DMS153 (cell line): ENCODE measurements at regions not wholly inside any gene's neighbourhood (a gene's known extent, or its start where the extent isn't known, plus 50 kb on each side); places are given as distances from the start of the nearest gene placed in this dataset.
"Not testable (repeated sequence)": the region's sequence is repeated elsewhere in the genome, so short reads cannot be mapped to it uniquely, and the experiment has no call there.

Source experiments
- DNase-seq: peaks from one replicate; lab custom pipeline; 2025; lab: John Stamatoyannopoulos, UW

DNA sequence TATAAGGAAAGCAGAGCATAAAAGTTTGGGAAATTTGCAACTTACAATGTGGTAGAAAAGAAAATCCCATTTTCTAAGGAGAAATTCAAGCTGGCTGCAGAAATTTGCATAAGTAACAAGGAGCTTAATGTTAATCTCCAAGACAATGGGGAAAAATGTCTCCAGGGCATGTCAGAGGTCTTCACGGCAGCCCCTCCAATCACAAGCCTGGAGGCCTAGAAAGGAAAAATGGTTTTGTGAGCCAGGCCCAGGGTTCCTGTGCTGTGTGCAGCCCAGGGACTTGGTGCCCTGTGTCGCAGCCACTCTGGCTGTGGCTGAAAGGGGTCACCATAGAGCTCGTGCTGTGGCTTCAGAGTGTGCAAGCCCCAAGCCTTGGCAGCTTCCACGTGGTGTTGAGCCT, 403.3 kb upstream of the NOX3 start:
- not testable (repeated sequence) for DNase-seq

DNA sequence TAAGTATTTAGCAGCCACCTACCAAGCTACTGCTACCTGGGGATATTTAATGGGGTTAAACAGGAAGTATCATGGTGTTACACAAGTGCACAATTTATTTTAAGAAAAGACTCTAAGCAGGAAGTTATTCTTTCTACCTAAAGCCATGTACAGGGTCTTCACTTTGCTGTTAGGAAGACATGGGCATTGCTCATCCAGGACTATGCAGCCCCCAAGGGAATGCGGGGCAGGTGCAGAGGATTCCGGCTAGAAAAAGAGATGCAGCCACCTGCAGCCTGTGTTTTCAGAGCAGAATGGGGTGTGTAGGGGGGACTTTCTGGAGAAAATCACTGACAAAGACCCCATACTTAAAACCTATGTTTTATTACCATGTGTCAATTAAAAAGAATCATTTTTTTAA, 399.1 kb upstream of the NOX3 start:
- no peak for DNase-seq

DNA sequence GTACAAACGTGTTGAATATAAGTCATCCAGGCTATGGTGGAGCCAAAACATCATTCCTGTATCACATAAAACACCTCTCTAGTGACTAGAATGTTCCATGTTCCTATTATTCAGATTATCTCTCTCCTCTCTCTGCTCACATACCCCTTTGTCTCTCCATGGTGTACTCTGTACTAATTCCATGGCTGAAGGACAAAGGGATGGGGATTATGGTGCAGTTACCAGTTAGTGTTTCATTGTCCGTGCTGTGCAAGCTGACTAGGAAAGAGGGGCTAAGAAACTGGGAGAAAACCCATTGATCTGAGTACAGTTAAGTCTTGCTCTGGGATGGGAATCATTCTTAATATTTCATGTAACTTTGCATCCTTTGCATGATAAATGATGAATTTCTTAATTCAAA, 397.4 kb upstream of the NOX3 start:
- DNase-seq = no peak

DNA sequence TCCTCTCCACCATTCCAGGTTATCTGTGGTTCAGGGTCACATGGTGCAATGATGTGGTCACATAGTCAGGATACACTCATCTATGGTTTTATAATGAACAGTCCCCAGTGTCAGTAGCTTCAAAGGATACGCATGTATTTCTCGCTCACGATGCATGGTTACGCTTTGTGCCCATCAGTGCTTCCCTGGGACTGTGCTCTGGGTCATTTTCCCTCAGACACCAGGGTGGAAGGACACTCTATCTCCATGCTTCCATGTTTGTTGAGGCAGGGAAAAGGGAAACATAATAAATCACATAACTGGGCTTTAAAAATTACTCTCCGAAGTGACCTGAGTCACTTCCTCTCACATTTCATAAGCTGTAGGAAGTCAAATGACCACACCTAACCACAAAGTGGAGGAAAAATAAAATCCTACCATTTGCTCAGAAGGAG, 394.8 kb upstream of the NOX3 start:
- DNase-seq = no peak

DNA sequence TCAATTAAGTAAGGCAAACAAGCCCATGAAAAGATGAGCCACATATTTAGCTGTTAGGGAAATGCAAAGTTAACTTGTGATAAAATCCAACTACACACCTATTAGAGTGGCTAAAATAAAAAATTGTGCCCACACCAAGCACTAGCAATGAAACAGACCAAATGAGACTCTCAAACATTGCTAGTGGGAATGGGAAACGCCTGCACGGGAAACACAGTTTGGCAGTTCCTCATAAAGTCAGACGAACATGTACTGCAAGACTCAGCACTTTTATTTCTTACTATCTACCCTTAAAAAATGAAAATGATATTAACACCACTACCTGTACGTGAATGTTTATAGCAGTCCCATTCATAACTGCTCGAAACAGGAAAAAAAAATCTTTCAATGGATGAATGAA, 392.1 kb upstream of the NOX3 start:
- no peak for DNase-seq

DNA sequence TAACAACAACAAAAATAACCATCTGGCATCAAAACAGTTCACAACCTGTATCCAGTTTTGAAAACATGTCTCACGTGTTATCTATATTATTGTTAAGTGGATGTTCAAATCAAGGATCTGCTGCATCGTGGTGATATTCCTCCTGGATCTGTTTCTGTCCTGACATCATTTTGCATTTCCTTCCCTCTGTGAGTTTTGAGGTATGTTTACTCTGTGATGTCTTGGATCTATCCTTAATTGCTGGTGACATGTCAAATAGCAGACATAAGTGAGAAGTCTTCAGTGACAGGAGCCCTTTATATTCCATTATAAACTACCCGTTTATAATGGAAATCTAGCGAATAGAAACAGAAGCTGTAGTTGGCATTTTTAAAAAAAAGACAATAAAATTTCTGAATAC, 381.8 kb upstream of the NOX3 start:
- DNase-seq = no peak

DNA sequence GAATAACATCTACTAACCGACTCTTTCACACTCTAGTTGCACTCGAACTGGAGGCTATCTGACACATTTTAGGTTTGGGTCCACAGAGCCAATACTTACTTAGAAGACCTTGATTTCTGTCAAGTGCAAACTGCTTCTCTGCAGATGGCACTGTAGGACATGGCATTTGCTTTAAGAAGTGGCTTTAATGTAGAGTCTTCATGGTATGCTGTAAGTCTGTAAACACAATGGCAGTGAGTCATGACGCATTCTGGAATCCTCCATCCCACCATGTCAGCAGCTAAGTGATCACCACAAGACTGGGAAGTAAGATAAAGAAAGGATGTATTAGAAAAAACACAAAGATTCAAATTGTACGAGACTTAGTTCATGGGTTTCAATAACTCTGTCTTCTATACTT, 377.0 kb upstream of the NOX3 start:
- DNase-seq = no peak

DNA sequence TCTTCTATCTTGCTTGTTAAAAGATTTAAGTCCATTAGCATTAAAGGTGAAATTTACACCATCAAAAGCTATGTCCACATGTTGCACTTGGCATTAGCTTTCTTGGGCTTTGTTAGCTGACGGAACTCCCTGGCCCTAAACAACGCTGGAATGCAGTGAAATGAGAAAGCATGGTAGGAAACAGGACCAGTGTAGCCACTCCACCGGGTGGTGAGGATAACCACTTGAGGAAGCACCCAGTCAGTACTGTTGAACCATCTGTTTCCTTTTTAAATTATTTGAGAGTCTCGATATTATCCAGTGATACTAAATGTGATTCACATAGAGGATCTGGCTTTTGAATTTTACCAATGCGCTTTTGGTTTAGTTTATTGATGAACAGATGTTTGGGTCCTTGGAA, 374.9 kb upstream of the NOX3 start:
- DNase-seq = no peak

DNA sequence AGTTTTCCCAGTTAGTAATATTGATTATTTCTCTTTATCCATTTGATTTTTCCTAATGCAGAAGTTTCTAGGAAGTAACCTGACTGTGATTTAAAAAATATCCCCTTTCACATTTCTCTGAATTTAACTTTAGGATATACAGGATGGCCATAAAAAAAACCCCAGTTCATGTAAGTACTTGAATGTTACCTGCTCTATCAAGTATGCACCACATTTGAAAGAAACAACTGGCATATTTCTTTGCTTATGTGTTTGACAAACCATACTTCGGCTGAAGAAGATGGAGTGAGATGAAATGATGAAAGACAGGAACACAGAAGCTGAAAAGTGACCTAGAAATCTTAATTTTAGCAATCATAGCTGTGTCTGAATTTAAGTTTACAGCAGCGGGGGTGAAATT, 374.0 kb upstream of the NOX3 start:
- DNase-seq = no peak

DNA sequence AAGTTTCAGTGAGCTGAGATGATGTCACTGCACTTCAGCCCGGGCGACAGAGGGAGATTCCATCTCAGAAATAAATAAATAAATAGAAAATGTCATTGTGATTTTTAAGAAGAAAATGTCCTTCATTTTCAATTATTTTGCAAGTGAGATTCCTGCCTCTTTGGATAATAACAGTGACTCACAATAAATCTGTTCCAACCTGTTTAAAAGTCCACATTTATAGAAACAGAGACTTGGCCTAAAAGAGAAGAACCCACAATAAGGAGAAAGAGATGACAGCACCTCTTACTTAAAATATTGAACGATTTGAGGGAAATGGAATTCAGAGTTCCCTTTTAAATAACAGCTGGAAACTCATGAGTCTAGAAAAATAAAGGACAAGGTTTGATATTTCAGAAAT, 373.4 kb upstream of the NOX3 start:
- no peak for DNase-seq

DNA sequence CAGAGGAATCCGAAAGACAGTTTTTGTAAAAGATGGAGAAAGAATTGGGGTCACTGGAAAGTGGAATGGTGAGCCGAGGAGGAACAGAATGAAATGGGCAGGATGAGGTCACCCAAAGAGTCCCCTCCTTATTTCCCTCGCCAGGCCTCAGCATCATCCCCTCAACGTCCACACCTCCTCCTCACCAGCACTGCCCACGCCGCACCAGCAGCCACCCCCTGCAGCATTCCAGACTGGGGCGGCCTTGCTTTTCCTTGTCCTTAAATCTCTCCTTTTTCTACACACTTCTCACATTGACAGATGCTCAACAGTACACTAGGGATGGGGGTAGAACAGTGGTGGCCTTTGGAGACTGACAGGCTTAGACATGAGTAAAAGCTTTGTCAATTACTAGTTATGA, 363.1 kb upstream of the NOX3 start:
- no peak for DNase-seq

DNA sequence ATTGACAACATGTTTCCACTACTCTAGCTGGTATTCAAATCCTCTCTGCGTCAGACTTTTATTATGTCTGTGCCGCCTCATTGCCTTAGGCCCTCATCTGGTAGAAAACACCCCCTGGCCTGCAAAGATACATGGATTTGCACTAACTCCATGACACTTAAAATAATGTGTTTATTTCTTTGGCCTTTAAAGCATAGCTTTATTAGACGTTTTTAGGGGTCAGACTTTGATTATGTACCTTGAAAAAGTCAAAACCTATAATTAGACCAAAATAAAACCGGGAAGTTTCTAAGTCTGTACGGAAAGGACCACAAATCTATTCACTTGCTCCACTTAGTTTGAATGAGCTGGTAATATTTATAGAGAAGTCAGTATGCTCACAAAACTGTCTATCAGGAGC, 357.9 kb upstream of the NOX3 start:
- no peak for DNase-seq

DNA sequence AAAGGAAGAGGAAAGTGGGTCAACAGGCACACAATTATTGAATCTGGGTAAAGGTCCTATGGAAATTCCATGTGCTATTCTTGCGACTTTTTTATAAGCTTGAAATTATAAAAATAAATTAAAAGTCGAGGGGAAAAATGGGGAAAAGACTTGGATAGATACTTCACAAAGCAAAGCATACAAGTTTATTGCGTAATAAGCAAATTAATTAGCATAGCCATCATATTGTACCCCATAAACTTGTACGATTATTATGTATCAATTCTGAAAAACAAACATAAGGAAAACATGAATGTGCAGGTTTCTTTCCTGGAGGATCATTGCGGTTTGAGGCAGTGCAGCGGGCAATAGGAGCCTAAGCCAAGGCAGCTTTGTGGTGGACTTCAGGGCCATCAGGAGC, 351.6 kb upstream of the NOX3 start:
- DNase-seq = no peak

DNA sequence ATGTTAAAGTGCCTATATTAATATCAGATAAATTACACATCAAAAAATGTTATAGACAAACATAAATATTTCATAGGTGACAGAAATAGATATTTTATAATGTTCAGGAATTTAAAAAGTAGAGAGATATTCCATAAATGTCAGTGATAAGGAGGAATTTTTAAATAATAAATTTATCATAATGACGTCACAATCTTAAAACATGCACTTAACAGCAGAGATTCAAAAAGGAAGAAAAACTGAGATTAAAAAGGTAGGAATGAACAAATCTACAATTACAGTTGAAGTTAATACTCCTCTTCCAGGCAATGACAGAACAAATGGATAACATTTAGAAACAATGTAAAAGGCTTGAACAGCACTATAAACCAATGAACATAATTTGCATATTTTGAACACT, 345.4 kb upstream of the NOX3 start:
- DNase-seq = no peak

DNA sequence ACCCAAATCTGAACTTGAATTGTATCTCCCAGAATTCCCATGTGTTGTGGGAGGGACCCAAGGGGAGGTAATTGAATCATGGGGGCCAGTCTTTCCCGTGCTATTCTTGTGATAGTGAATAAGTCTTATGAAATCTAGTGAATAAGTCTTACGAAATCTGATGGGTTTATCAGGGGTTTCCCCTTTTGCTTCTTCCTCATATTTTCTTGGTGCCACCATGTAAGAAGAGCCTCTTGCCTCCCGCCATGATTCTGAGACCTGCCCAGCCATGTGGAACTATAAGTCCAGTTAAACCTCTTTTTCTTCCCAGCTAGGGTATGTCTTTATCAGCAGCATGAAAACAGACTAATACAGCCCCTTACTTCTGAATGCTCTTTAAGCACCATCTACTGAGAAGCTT, 343.2 kb upstream of the NOX3 start:
- not testable (repeated sequence) for DNase-seq

DNA sequence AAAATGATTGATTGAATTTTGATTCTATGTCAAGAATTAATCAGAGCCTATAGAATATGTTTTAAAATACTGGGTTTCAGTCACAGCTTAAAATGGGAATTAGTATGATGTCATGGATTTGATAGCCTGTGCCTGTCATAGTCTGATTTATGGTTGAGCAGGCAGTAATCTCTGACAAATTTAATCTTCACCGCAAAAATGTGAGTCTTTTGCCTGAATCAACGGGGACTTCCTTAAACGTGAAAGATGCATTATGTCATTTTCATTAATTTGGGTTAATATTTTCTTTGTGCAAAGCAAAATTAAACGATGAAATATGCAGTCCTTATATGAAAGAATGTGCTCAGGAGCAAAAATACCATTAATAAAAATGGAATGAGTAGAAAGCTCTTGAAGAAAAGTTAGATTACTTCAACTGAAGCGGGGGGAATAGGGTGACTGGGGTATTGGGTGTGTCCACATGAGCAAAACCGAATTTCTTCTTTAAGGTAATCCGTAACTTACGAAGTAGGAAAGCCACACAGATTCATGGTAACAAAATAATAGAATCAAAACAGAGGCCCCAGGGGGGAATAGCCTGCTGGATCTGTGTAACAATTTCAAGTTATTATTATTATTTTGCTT, 339.6 kb upstream of the NOX3 start:
- DNase-seq = no peak

DNA sequence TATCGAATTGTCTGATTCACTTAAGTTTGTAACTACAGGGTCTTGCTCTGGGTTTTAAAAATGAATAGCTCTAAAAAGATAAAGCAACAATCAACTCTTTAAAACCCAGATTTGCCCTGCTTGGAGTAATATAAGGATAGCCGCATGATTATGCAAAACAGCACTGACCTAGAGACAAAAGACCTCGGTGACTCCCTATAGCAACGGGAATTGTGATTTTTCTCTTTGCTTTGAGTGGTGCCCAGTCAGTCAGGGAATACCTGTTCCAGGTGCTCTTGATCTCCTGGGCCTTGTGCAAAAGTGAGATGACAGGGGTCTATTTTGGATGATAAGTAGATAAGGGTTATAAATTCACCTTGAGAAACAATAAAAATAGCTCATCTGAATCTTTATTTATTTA, 336.3 kb upstream of the NOX3 start:
- DNase-seq = no peak

DNA sequence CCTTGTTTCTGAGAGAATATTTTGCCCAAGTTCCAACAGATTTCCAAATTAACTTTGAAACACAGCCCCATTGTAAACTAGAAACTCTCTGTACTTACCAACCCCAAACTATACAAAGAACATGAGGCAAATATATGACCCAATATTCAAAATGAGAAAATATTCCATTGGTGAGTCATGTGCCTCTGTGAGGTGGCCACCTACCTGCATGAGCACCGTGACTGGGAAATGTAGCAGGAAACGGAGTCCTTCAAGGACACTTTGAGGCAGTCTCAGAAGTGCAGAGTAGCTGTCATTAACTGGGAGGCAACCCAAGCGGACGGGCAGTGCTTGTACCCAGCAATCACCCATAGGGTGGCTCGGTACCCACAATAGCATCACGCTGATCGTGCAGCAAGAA, 335.5 kb upstream of the NOX3 start:
- DNase-seq = no peak

DNA sequence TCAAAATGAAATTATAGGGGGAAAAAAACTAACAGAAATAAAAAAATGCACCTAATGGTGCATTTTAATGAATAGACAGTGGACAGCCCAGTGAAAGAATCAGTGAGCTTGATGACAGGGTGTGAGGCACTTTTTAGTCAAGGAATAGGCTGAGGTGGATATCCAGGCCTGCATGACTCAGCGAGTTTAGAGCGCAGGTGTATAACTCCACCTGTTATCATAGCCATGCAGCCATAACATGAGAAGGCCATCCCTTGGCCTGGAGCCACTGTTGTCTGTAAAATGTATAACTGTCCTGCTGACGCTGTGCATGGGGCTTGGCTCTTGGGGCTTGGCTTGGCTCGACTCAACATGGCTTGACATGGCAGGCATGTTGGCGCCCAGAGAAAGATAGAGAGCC, 331.5 kb upstream of the NOX3 start:
- DNase-seq = no peak

DNA sequence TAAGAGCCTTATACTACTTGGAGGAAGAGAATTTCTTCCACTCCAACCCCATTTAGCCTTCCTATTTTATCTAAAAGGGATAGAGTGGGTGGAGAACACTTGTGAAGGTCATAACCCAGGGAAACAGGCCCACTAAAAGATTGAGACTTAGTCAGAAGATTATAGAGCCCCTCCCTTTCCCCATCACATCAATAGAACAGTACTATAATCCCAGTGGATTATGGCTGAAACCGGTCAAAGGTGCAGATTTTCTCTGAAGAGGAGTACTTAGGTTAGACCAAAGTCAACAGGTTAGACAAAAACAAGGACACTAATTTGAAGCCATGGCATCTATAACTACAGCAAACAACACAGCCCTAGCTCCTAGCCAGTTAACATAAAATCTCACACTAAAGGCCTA, 330.9 kb upstream of the NOX3 start:
- no peak for DNase-seq

DNA sequence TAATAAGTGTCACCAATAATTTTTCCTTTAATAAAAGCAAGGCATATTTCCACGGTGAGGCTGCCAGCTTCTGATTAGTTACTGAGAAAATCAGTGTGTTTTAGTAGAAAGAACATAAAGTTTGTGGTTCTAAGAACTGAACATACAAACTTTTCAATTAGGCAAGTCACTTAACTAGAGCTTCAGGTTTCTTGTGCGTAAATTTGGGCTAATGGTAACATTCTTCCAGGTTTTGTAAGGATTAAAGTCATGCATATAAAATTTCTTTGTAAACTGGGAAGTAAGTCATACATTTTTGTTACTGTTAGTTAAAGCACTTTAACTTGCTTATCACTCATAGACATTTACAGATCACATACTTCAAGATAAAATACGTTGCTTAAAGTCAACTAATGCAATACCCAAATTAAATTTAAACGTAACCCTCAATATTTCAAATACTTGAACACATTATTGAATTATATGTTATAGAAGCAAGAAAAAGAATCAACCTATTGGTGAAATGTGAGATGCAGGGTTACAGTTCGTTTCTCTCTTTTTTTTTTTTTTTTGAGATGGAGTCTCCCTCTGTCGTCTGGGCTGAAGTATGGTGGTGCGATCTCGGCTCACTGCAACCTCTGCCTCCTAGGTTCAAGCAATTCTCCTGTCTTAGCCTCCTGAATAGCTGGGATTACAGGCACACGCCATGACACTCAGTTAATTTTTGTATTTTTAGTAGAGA, 327.3 kb upstream of the NOX3 start:
- DNase-seq = no peak

DNA sequence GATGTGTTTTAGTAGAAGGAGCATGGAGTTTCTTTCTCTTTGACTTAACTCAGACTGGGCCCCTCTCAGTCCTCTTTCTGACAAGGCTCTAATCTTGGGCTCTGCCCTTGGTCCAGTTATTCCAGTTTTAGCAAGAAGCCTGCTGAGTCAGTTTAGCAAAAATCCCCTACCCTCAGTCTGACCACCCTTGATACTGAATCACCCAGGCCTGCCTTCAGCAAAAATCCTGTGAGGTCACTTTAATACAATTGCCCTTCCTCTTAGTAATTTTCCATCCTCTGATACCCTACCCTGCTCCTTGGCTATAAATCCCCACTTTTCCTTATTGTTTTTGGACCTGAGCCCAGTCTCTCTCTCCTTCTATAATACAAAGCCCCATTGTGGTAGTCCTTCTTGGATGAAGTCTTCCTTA, 326.7 kb upstream of the NOX3 start:
- peak; percentile 4 for DNase-seq

DNA sequence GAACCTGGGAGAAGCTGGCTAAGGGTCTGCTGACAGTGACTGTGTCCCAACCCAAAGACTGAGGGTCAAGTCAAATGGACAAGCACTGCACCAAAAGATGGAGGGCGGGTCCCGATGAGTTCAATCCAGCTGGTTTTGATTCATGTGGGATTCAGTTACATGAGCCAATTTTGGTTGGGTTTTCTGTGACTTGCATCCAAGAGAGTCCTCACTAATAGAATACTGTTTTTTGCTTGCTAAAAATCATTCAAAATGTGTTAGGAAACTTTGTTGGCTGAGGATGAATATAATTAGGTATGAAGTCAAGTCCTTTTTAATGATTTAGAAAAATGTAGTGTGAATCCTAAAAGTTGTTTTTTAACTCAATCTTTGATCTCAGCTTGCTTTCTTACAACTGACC, 323.8 kb upstream of the NOX3 start:
- no peak for DNase-seq

DNA sequence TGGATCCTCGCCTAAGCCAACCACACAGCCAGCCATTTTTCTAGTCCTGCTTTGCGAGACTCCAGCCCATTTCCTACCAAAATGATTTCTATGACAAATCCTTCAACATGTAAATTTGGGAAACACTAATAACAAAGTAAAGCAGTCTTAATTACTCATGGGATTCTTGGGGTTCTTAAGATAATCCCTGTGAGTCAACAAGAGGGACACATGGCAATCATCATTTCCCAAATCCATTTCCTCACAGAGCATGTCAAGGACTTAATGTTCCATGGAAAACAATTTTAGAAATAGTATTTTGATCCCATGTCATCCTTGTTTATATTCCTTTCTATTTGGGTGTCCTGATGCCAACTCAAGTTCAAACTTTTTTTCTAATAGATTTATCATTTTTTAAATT, 322.7 kb upstream of the NOX3 start:
- no peak for DNase-seq
